A549 (cell line): ENCODE measurements at regions not wholly inside any gene's neighbourhood (a gene's known extent, or its start where the extent isn't known, plus 50 kb on each side); places are given as distances from the start of the nearest gene placed in this dataset.

Experiments used
- CTCF ChIP-seq: fragments of >200 bp; sonication (Bioruptor Twin); formaldehyde crosslinking; IDR thresholded peaks from 3 replicates; pipeline ENCODE4 v1.5.1; 2016
- EHF ChIP-seq: fragments of 250-450 bp; sonication (Bioruptor Pico); IDR thresholded peaks from 2 replicates; pipeline ENCODE4 v1.5.0; 2020; ENCODE audit warnings: mild to moderate bottlenecking
- POLR2A ChIP-seq: IDR thresholded peaks from 2 replicates; pipeline ENCODE4 v1.6.1; 2012; ENCODE audit warnings: mild to moderate bottlenecking, low read length

- TF ChIP-seq CTCF: no peak
- TF ChIP-seq POLR2A: no peak
- no peak for TF ChIP-seq EHF (CRISPR knock-in tag)
These were observed 189.7 kb downstream of the C7orf25 start for GRCh38 chr7:42722198-42722597.
